Stimulated activated CD4-positive, alpha-beta T cell treated with anti-CD3 and anti-CD28 coated beads, Interleukin-2, amount 100 ng/mL, for 24 hours (primary cell): ENCODE measurements at regions not wholly inside any gene's neighbourhood (a gene's known extent, or its start where the extent isn't known, plus 50 kb on each side); places are given as distances from the start of the nearest gene placed in this dataset.

ENCODE experiments used
- DNase-seq, 2 donors: peaks; one replicate each; pipeline ENCODE4 v3.0.0-alpha.2; 2020

DNA sequence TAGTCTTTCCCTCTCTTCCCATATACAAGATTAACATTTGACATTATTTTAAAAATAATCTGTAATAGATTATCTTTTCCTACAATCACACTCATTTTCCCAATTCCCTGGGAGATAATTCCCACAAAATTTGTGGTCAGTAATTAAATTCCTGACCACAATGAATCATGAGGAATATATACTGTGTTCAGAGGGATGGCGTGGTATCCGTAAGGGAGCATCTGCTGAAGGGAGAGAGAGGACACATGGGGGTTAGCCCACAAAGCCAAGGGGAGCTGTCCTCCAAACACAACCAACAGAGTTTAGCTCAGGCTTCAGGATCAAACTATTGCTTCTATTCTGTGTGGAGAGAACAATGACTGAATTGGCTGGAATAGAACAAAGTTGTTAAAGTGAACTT, 57.1 kb upstream of the PPP2R5A start:
- DNase-seq, result no peak

DNA sequence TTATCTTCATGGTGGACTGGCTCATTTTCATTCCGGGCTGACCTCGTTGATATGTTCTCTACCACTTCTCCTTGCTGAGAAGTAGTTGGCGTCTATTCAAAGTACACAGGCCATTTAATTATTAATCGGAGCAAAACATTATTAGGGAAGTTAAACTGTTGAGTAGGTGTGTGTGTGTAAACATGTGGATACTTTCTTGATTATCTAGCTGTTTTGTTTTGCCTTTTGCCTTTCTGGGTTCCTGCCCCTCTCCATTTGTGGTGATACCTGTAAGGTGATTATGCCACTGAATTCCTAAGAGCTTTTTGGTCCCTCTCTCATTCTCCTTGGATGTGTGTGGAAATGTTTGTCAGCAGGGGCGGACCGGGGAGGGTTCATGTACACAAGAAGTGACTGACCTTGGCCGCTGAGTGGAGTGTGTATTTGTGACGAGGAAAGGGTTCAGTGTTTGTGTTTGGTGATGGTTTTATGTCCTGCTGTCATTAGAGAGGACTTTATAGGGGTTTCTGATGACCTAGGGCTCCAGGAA, 56.6 kb upstream of the PPP2R5A start:
- no peak for DNase-seq

DNA sequence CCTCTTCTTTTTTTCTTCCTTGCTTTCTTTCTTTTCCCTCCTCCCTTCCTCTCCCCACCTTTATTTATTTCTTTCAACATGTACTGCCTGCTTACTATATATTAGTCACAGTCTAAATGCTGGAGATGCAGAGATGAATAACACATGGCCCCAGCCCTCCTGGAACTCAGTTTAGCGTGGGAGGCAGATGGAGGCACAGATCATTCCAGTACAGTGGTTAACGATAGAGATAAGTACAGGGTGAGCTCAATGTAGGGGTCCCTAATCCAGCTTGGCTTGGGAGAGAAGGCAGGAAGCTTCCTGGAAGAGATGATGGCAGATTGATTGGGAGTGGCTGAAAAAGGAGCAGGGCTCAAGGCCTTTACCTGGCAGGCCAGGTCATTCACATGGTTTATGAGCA, 55.6 kb upstream of the PPP2R5A start:
- no peak for DNase-seq

DNA sequence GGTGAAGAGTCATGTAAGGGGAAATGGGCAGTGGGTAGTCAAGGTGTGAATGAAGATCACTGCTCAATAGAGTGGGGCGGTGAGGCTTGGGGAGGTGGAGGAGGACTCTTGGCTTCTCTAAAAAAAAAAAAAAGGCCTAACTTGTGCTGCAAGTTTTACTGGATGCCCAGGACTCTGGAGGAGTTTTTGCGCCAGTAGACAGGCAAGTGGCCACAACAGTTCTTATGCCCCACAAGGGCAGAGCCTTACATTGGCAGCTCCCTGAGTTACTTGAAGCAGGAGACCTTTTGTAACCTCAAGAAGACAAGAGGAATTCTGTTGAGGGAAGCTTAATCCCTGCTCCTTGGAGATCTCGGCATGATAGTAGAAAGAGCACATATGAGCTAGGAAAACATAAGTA, 54.9 kb upstream of the PPP2R5A start:
- no peak for DNase-seq

DNA sequence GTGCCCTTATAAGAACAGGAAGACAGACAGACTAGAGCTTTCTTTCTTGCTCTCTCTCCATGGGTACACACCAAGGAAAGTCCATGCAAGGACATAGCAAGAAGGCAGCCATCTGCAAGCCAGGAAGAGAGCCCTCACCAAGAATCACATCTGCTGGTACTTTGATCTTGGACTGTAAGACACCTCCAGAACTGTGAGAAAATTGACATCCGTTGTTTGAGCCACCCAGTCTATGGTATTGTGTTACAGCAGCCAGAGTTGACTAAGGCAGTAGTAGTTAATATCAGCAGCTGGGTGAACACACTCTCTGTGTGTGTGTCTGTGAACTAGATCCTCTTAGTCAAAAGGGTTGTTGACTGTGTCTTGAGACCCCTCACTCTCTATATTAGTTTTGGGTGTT, 53.8 kb upstream of the PPP2R5A start:
- DNase-seq, result no peak

DNA sequence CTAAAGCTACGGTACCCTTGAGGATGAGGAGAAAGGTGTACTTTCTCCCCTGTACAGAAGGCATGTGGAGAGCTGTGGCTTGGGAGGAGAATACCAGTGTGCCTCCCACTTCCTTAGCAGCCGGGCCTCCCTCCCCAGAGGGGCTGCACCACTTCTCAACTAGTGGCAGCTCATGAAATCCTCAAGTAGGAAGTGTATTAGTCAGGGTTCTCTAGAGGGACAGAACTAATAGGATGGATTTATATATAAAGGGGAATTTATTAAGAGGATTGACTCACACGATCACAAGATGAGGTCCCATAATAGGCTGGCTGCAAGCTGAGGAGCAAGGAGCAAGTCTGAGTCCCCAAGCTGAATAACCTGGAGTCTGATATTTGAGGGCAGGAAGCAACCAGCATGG, 53.1 kb upstream of the PPP2R5A start:
- no peak for DNase-seq

DNA sequence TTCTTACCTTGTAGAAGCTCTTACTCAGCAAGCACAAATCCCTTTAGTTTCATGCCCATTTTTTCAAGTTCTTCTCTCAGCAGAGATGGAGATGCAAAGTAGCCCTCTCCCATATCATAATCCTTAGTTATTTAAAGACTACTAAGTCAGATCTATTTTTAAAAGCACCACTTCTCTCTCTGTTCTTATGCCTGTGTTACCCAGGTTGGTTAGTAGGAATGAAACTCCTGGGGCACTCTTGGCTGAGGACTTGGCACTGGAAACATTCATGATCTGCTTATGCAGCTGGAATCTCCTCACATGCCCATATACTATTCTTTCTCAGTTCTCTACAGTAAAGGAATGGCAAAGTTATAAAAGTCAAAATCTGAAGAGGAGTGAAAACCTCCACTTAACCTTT, 51.9 kb upstream of the PPP2R5A start:
- no peak for DNase-seq

DNA sequence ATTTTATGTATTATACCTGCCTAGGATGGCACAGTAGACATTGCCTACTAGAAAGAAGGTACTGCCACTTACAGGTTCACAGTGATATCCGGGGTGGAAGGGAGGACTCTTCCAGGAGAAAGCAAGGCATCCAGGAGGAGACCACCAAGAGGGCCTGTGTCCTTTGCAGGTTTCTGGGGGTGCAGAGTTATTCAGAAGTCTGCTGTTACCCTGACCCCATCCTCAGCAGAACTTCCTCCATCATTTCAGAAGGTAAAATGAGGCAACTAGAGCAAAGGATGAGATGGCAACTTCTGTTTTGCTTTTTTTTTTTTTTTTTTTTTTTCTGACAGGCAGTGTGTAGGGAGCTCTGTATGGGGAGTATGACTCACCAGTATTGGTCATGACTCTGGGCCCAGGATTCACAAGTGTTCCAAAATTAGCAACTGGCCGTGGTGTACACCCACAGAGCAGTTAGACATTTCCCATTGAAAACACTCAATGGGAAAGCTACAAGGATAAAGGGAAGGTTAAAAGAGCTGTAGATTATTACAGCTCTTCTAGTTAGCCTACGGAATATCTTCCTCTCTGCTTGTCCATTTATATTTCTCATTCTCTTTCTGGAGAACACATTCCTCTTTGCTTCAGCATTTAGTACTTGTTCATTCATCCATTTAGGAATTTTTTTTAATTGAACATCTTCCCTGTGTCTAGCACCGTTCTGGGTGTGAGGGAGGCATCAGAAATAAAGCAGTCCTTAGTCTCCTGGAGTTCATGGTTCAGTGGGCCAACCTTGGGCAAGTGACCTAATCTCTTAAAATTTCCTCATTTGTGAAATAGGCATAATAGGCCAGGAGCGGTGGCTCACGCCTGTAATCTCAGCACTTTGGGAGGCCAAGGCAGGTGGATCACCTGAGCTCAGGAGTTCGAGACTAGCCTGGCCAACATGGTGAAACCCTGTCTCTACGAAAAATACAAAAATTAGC, 50.5 kb upstream of the PPP2R5A start:
- peak; percentile 16 to 32 for DNase-seq
